ENCODE measurements at regions not wholly inside any gene's neighbourhood (a gene's known extent, or its start where the extent isn't known, plus 50 kb on each side); places are given as distances from the start of the nearest gene placed in this dataset.

GRCh38 chr1:83813576-83813975, 185.4 kb downstream of the TTLL7 start:
- peaks cover 0 to 4% (median 0%) of the 10 kb centered on the region in 4 donors for H3K4me1 Mint-ChIP-seq
- no peaks in the 10 kb centered on the region for H3K36me3 Mint-ChIP-seq
- H3K27ac Mint-ChIP-seq = peak overlapping the region in 1 of 10 donors; percentile 5
- no peak for ATAC-seq
- peaks cover 0 to 6% (median 0%) of the 10 kb centered on the region in 9 donors for H3K9me3 Mint-ChIP-seq
- no peak for DNase-seq
- POLR2A ChIA-PET = interaction anchor here (0.9 kb wide), 1 partner anchor 116 kb away, joined by 3 read pairs; no protein-coding TSS in a partner anchor
- no peaks in the 10 kb centered on the region for H3K27me3 Mint-ChIP-seq
- no peak overlapping the region for H3K4me3 Mint-ChIP-seq

- Mint-ChIP-seq H3K36me3 (no peaks in the 10 kb centered on the region), H3K9me3 (no peaks in the 10 kb centered on the region), H3K4me1 (peaks cover 0 to 4% (median 0%) of the 10 kb centered on the region in 4 donors), H3K27ac (no peak overlapping the region), H3K27me3 (no peaks in the 10 kb centered on the region), H3K4me3 (no peak overlapping the region)
- ATAC-seq = no peak
- POLR2A ChIA-PET = no interaction called here
- no peak for DNase-seq
These were observed 188.8 kb downstream of the TTLL7 start for GRCh38 chr1:83810144-83810543.

GRCh38 chr1:83808536-83808935, 190.4 kb downstream of the TTLL7 start:
- H3K4me3 Mint-ChIP-seq = no peak overlapping the region
- H3K27me3 Mint-ChIP-seq = no peaks in the 10 kb centered on the region
- H3K4me1 Mint-ChIP-seq = peaks cover 0 to 4% (median 0%) of the 10 kb centered on the region in 4 donors
- H3K27ac Mint-ChIP-seq = no peak overlapping the region
- DNase-seq = no peak
- H3K36me3 Mint-ChIP-seq = peaks cover 0 to 4% (median 0%) of the 10 kb centered on the region in 3 donors
- no peaks in the 10 kb centered on the region for H3K9me3 Mint-ChIP-seq
- POLR2A ChIA-PET = no interaction called here
- ATAC-seq = no peak

GRCh38 chr1:83807821-83808220, 191.1 kb downstream of the TTLL7 start:
- Mint-ChIP-seq H3K27me3 (no peaks in the 10 kb centered on the region), H3K9me3 (no peaks in the 10 kb centered on the region), H3K4me1 (no peaks in the 10 kb centered on the region), H3K36me3 (peaks cover 0 to 4% (median 0%) of the 10 kb centered on the region in 3 donors), H3K27ac (no peak overlapping the region), H3K4me3 (no peak overlapping the region)
- POLR2A ChIA-PET = no interaction called here
- no peak for ATAC-seq
- DNase-seq = no peak

GRCh38 chr1:83807231-83807630, 191.7 kb downstream of the TTLL7 start:
- POLR2A ChIA-PET = no interaction called here
- Mint-ChIP-seq H3K9me3 (no peaks in the 10 kb centered on the region), H3K36me3 (peaks cover 0 to 4% (median 2%) of the 10 kb centered on the region in 3 donors), H3K4me1 (no peaks in the 10 kb centered on the region), H3K4me3 (no peak overlapping the region), H3K27me3 (no peaks in the 10 kb centered on the region), H3K27ac (no peak overlapping the region)
- ATAC-seq = no peak
- no peak for DNase-seq

- ATAC-seq = no peak
- no peaks in the 10 kb centered on the region for H3K27me3 Mint-ChIP-seq
- H3K4me3 Mint-ChIP-seq = no peak overlapping the region
- H3K9me3 Mint-ChIP-seq = no peaks in the 10 kb centered on the region
- H3K36me3 Mint-ChIP-seq = peaks cover 0 to 4% (median 2%) of the 10 kb centered on the region in 3 donors
- H3K4me1 Mint-ChIP-seq = no peaks in the 10 kb centered on the region
- H3K27ac Mint-ChIP-seq = no peak overlapping the region
- no peak for DNase-seq
- POLR2A ChIA-PET = no interaction called here
These were observed 193.0 kb downstream of the TTLL7 start for GRCh38 chr1:83805921-83806320.

- POLR2A ChIA-PET = no interaction called here
- Mint-ChIP-seq H3K27ac (no peak overlapping the region), H3K9me3 (no peaks in the 10 kb centered on the region), H3K4me1 (peaks cover 0 to 2% (median 0%) of the 10 kb centered on the region in 4 donors), H3K4me3 (no peak overlapping the region), H3K27me3 (no peaks in the 10 kb centered on the region), H3K36me3 (peaks cover 2 to 4% (median 2%) of the 10 kb centered on the region in 3 donors)
- ATAC-seq (no peak), DNase-seq (no peak)
These were observed 196.3 kb downstream of the TTLL7 start for GRCh38 chr1:83802460-83803152.

- no peak for DNase-seq
- H3K27ac Mint-ChIP-seq = no peak overlapping the region
- no peaks in the 10 kb centered on the region for H3K27me3 Mint-ChIP-seq
- no peaks in the 10 kb centered on the region for H3K9me3 Mint-ChIP-seq
- H3K36me3 Mint-ChIP-seq = peaks cover 2 to 4% (median 4%) of the 10 kb centered on the region in 3 donors
- H3K4me3 Mint-ChIP-seq = no peak overlapping the region
- POLR2A ChIA-PET = no interaction called here
- peaks cover 0 to 2% (median 0%) of the 10 kb centered on the region in 4 donors for H3K4me1 Mint-ChIP-seq
- ATAC-seq = no peak
These were observed 196.9 kb downstream of the TTLL7 start for GRCh38 chr1:83802023-83802422.

- no peak for ATAC-seq
- Mint-ChIP-seq H3K27ac (no peak overlapping the region), H3K36me3 (peaks cover 2 to 4% (median 4%) of the 10 kb centered on the region in 3 donors), H3K4me3 (no peak overlapping the region), H3K9me3 (no peaks in the 10 kb centered on the region), H3K27me3 (no peaks in the 10 kb centered on the region), H3K4me1 (peaks cover 0 to 2% (median 0%) of the 10 kb centered on the region in 4 donors)
- no peak for DNase-seq
- POLR2A ChIA-PET = no interaction called here
These were observed 198.9 kb downstream of the TTLL7 start for GRCh38 chr1:83800066-83800465.

GRCh38 chr1:83799594-83799993, 199.3 kb downstream of the TTLL7 start:
- Mint-ChIP-seq H3K27me3 (no peaks in the 10 kb centered on the region), H3K36me3 (peaks cover 0 to 4% (median 2%) of the 10 kb centered on the region in 3 donors), H3K4me3 (no peak overlapping the region), H3K9me3 (no peaks in the 10 kb centered on the region), H3K4me1 (peaks cover 0 to 2% (median 0%) of the 10 kb centered on the region in 4 donors), H3K27ac (no peak overlapping the region)
- DNase-seq = no peak
- POLR2A ChIA-PET = no interaction called here
- ATAC-seq = no peak

GRCh38 chr1:83798965-83799364, 200.0 kb downstream of the TTLL7 start:
- H3K4me3 Mint-ChIP-seq = no peak overlapping the region
- H3K9me3 Mint-ChIP-seq = no peaks in the 10 kb centered on the region
- no peak overlapping the region for H3K27ac Mint-ChIP-seq
- peaks cover 0 to 2% (median 0%) of the 10 kb centered on the region in 4 donors for H3K4me1 Mint-ChIP-seq
- POLR2A ChIA-PET = no interaction called here
- ATAC-seq (no peak), DNase-seq (no peak)
- H3K36me3 Mint-ChIP-seq = peaks cover 0 to 4% (median 2%) of the 10 kb centered on the region in 3 donors
- no peaks in the 10 kb centered on the region for H3K27me3 Mint-ChIP-seq

GRCh38 chr1:83796409-83796808, 202.5 kb downstream of the TTLL7 start:
- POLR2A ChIA-PET = no interaction called here
- H3K27me3 Mint-ChIP-seq = no peaks in the 10 kb centered on the region
- no peaks in the 10 kb centered on the region for H3K9me3 Mint-ChIP-seq
- no peak overlapping the region for H3K27ac Mint-ChIP-seq
- H3K4me3 Mint-ChIP-seq = no peak overlapping the region
- ATAC-seq (no peak), DNase-seq (no peak)
- peaks cover 0 to 2% (median 0%) of the 10 kb centered on the region in 4 donors for H3K4me1 Mint-ChIP-seq
- peaks cover 0 to 4% (median 0%) of the 10 kb centered on the region in 3 donors for H3K36me3 Mint-ChIP-seq

GRCh38 chr1:83794384-83794783, 204.5 kb downstream of the TTLL7 start:
- POLR2A ChIA-PET = interaction anchor here (0.6 kb wide), 1 partner anchor 15 kb away, joined by 3 read pairs; no protein-coding TSS in a partner anchor
- Mint-ChIP-seq H3K9me3 (no peaks in the 10 kb centered on the region), H3K27me3 (no peaks in the 10 kb centered on the region), H3K27ac (no peak overlapping the region), H3K4me1 (peaks cover 0 to 2% (median 0%) of the 10 kb centered on the region in 4 donors), H3K4me3 (no peak overlapping the region), H3K36me3 (peaks cover 0 to 4% (median 0%) of the 10 kb centered on the region in 3 donors)
- DNase-seq = no peak
- ATAC-seq = no peak
